Large intestine (tissue), 3 donors: ENCODE measurements at regions not wholly inside any gene's neighbourhood (a gene's known extent, or its start where the extent isn't known, plus 50 kb on each side); places are given as distances from the start of the nearest gene placed in this dataset.
"Not testable (repeated sequence)": the region's sequence is repeated elsewhere in the genome, so short reads cannot be mapped to it uniquely, and the experiment has no call there.

Experiments used
- DNase-seq, 2 donors: peaks; one replicate each; pipeline versions ENCODE4 v3.0.0 to v3.0.0-alpha.2; 2013
- H3K27ac ChIP-seq: one replicate; pipeline ENCODE4 v1.5.1; 2013; ENCODE audit warnings: low read length
- H3K27me3 ChIP-seq: 2 replicates; pipeline ENCODE4 v1.6.1; 2013; ENCODE audit warnings: low read length; ENCODE audit not compliant: control insufficient read depth, insufficient read depth
- H3K36me3 ChIP-seq: 2 replicates; pipeline ENCODE4 v1.6.1; 2013; ENCODE audit warnings: low read length; ENCODE audit not compliant: control insufficient read depth, insufficient read depth
- H3K4me1 ChIP-seq: one replicate; pipeline ENCODE4 v1.6.1; 2013; ENCODE audit warnings: low read length; ENCODE audit not compliant: control insufficient read depth, insufficient read depth
- H3K4me3 ChIP-seq: one replicate; pipeline ENCODE4 v1.5.1; 2013; ENCODE audit warnings: low read length
- H3K9me3 ChIP-seq: one replicate; pipeline ENCODE4 v1.6.1; 2013; ENCODE audit warnings: mild to moderate bottlenecking, low read depth, low read length, moderate library complexity; ENCODE audit not compliant: control insufficient read depth
- WGBS: methylation state at CpG from one replicate; pipeline ENCODE4 v1.1.5; 2013; ENCODE audit warnings: low lambda C conversion rate; ENCODE audit not compliant: insufficient coverage; 5-methylcytosine and 5-hydroxymethylcytosine counted together

GRCh38 chr4:115562506-115562905 lies 449.1 kb upstream of the NDST4 start:
- no peaks in the 10 kb centered on the region for H3K27me3 ChIP-seq
- H3K9me3 ChIP-seq = no peaks in the 10 kb centered on the region
- no peaks in the 10 kb centered on the region for H3K4me1 ChIP-seq
- H3K4me3 ChIP-seq = no peak overlapping the region
- no peak for DNase-seq
- no CpG with 5 or more reads among the region's 2 CpGs for WGBS
- H3K27ac ChIP-seq = no peak overlapping the region
- H3K36me3 ChIP-seq = no peaks in the 10 kb centered on the region

GRCh38 chr4:115548123-115548522 lies 434.7 kb upstream of the NDST4 start:
- Histone ChIP-seq H3K4me1 (no peaks in the 10 kb centered on the region), H3K9me3 (no peaks in the 10 kb centered on the region), H3K27me3 (no peaks in the 10 kb centered on the region), H3K4me3 (no peak overlapping the region), H3K36me3 (no peaks in the 10 kb centered on the region), H3K27ac (no peak overlapping the region)
- no peak for DNase-seq
- WGBS = no CpG with 5 or more reads among the region's 2 CpGs

GRCh38 chr4:115537387-115537786 lies 424.0 kb upstream of the NDST4 start:
- 95% methylated on average over 2 of the region's 2 CpGs for WGBS
- DNase-seq = no peak
- Histone ChIP-seq H3K27me3 (no peaks in the 10 kb centered on the region), H3K36me3 (no peaks in the 10 kb centered on the region), H3K27ac (no peak overlapping the region), H3K9me3 (no peaks in the 10 kb centered on the region), H3K4me3 (no peak overlapping the region), H3K4me1 (no peaks in the 10 kb centered on the region)

DNA sequence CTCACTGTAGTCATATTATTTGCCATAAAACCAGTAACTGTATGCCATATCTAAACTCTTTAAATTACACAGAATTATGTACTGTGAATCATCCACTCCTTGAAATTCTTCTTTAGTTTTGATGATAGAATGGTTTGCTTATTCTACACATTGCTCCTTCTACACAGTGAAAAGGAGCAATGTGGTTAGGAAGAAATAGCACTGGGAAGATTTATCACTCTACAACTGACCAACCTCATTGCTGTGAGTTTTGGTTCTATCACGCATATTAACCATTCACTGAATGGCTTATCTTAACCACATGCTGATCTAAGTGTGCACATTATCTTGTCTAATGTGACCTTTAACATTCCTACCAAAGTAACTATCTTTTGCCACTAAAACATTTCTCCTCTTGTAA lies 415.7 kb upstream of the NDST4 start:
- H3K4me1 ChIP-seq = no peaks in the 10 kb centered on the region
- H3K4me3 ChIP-seq = no peak overlapping the region
- H3K27ac ChIP-seq = no peak overlapping the region
- no CpG with 5 or more reads among the region's 1 CpG for WGBS
- H3K27me3 ChIP-seq = no peaks in the 10 kb centered on the region
- H3K9me3 ChIP-seq = no peaks in the 10 kb centered on the region
- no peak for DNase-seq
- no peaks in the 10 kb centered on the region for H3K36me3 ChIP-seq

DNA sequence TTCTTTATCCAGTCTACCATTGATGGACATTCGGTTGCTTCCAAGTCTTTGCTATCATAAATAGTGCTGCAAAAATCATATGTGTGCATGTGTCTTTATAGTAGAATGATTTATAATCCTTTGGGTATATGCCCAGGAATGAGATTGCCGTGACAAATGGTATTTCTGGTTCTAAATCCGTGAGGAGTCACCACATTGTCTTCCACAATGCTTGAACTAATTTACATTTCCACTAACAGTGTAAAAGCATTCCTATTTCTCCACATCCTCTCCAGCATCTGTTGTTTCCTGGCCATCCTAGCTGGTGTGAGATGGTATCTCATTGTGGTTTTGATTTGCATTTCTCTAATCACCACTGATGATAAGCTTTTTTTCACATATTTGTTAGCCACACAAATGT lies 406.1 kb upstream of the NDST4 start:
- H3K9me3 ChIP-seq, H3K4me3 ChIP-seq, H3K36me3 ChIP-seq, DNase-seq, H3K4me1 ChIP-seq, H3K27ac ChIP-seq, H3K27me3 ChIP-seq: not testable (repeated sequence)
- WGBS = no CpG with 5 or more reads among the region's 3 CpGs

- Histone ChIP-seq H3K9me3 (peaks cover 3% of the 10 kb centered on the region), H3K27me3 (no peaks in the 10 kb centered on the region), H3K4me1 (no peaks in the 10 kb centered on the region), H3K36me3 (no peaks in the 10 kb centered on the region), H3K4me3 (no peak overlapping the region), H3K27ac (no peak overlapping the region)
- DNase-seq = no peak
- no CpG with 5 or more reads among the region's 2 CpGs for WGBS
These were observed 402.4 kb upstream of the NDST4 start for GRCh38 chr4:115515772-115516171.

GRCh38 chr4:115515366-115515765 lies 401.9 kb upstream of the NDST4 start:
- WGBS = no CpG with 5 or more reads among the region's 2 CpGs

DNA sequence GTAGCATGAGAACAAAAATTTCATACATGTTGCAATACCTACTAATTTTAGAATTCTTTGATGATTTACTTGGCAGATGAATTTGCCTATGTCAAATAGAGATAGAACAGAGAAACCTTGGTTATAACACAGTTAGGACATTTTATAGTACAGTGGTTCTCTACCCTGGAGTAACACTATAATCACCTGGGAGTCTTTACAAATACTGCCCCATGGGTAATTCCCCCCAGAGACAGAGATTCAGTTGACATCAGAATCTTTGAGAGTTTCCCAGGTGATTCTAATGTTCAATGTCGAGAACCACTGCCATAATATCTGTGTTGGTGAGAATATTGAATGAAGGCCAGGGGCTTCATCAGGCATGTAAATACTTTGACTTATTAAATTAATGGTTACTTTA lies 401.3 kb upstream of the NDST4 start:
- no peaks in the 10 kb centered on the region for H3K27me3 ChIP-seq
- H3K4me1 ChIP-seq = no peaks in the 10 kb centered on the region
- DNase-seq = no peak
- H3K9me3 ChIP-seq = peaks cover 3% of the 10 kb centered on the region
- no CpG with 5 or more reads among the region's 1 CpG for WGBS
- H3K36me3 ChIP-seq = no peaks in the 10 kb centered on the region
- H3K4me3 ChIP-seq = no peak overlapping the region
- H3K27ac ChIP-seq = no peak overlapping the region

More at GRCh38 chr4:115515366-115515765, 401.9 kb upstream of the NDST4 start:
- H3K27me3 ChIP-seq = no peaks in the 10 kb centered on the region
- H3K9me3 ChIP-seq = peaks cover 3% of the 10 kb centered on the region
- no peak overlapping the region for H3K4me3 ChIP-seq
- H3K27ac ChIP-seq = no peak overlapping the region
- H3K36me3 ChIP-seq = no peaks in the 10 kb centered on the region
- no peaks in the 10 kb centered on the region for H3K4me1 ChIP-seq
- DNase-seq = no peak

- no peak for DNase-seq
- H3K4me3 ChIP-seq = no peak overlapping the region
- H3K9me3 ChIP-seq = no peaks in the 10 kb centered on the region
- H3K27me3 ChIP-seq = no peaks in the 10 kb centered on the region
- no peaks in the 10 kb centered on the region for H3K36me3 ChIP-seq
- H3K4me1 ChIP-seq = no peaks in the 10 kb centered on the region
- WGBS = 14% methylated on average over 1 of the region's 1 CpG
- H3K27ac ChIP-seq = no peak overlapping the region
These were observed 391.9 kb upstream of the NDST4 start for GRCh38 chr4:115505326-115505725.

GRCh38 chr4:115501656-115502055 lies 388.2 kb upstream of the NDST4 start:
- 70% methylated on average over 2 of the region's 2 CpGs for WGBS
- no peak for DNase-seq
- H3K9me3 ChIP-seq = no peaks in the 10 kb centered on the region
- no peaks in the 10 kb centered on the region for H3K36me3 ChIP-seq
- H3K27ac ChIP-seq = no peak overlapping the region
- H3K27me3 ChIP-seq = no peaks in the 10 kb centered on the region
- no peak overlapping the region for H3K4me3 ChIP-seq
- no peaks in the 10 kb centered on the region for H3K4me1 ChIP-seq

DNA sequence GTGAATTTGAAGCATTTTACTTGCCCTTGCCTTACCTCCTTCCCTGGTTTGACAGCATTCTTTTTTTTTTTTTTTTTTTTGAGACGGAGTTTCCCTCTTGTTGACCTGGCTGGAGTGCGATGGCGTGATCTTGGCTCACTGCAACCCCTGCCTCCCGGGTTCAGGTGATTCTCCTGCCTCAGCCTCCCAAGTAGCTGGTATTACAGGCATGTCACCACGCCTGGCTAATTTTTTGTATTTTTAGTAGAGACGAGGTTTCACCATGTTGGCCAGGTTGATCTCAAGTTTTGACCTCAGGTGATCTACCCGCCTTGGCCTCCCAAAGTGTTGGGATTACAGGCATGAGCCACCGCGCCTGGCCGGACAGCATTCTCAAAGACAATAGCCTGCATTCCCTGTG lies 380.4 kb upstream of the NDST4 start:
- not testable (repeated sequence) for H3K36me3 ChIP-seq, H3K27me3 ChIP-seq, H3K4me1 ChIP-seq, H3K4me3 ChIP-seq, H3K27ac ChIP-seq, H3K9me3 ChIP-seq, DNase-seq
- WGBS = no CpG with 5 or more reads among the region's 10 CpGs
